ENCODE measurements at regions not wholly inside any gene's neighbourhood (a gene's known extent, or its start where the extent isn't known, plus 50 kb on each side); places are given as distances from the start of the nearest gene placed in this dataset.

DNA sequence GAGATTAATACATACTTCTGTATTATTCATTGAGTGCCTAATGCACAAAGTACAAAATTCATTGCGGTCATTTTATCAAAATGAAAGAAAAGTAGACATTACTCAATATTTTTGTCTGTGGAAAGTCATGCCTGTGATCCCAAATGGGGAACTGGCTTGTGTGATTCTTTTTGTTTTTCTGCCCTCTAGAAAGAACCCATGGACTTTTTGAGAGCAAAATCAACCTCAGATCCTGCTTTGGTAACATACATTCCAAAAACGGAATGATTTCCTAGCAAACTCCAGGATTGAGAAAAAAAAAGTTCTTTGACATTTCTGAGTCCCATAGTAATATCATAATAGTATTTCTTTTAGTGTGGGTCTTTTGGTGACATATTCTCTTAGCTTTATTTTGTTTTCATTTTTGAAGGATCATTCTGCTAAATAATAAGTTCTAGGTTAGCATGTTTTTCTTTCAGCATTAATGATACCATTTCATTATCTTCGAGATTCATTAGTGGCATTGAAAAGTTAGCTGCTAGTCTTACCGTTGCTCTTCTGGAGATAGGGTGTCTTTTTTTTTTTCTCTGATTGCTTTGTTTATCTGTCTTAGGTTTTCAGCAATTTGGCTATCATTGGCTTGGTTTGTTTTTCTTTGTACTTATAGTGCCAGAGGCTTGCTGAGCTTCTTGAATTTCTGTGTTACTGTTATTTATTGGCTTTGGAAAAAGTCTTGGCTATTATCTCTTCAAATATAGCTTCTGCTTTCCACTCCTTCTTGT is 102.4 kb upstream of the CSNK1A1L start:
- FAIRE-seq = no peak
- no peak for TF ChIP-seq ZNF184 (CRISPR knock-in tag; IDR thresholded peaks at IDR 0.05)
- no peak for TF ChIP-seq FIP1L1 (IDR thresholded peaks at IDR 0.05; ENCODE audit: low read depth, low read length, poor library complexity, severe bottlenecking)
- TF ChIP-seq, protein P1, sequence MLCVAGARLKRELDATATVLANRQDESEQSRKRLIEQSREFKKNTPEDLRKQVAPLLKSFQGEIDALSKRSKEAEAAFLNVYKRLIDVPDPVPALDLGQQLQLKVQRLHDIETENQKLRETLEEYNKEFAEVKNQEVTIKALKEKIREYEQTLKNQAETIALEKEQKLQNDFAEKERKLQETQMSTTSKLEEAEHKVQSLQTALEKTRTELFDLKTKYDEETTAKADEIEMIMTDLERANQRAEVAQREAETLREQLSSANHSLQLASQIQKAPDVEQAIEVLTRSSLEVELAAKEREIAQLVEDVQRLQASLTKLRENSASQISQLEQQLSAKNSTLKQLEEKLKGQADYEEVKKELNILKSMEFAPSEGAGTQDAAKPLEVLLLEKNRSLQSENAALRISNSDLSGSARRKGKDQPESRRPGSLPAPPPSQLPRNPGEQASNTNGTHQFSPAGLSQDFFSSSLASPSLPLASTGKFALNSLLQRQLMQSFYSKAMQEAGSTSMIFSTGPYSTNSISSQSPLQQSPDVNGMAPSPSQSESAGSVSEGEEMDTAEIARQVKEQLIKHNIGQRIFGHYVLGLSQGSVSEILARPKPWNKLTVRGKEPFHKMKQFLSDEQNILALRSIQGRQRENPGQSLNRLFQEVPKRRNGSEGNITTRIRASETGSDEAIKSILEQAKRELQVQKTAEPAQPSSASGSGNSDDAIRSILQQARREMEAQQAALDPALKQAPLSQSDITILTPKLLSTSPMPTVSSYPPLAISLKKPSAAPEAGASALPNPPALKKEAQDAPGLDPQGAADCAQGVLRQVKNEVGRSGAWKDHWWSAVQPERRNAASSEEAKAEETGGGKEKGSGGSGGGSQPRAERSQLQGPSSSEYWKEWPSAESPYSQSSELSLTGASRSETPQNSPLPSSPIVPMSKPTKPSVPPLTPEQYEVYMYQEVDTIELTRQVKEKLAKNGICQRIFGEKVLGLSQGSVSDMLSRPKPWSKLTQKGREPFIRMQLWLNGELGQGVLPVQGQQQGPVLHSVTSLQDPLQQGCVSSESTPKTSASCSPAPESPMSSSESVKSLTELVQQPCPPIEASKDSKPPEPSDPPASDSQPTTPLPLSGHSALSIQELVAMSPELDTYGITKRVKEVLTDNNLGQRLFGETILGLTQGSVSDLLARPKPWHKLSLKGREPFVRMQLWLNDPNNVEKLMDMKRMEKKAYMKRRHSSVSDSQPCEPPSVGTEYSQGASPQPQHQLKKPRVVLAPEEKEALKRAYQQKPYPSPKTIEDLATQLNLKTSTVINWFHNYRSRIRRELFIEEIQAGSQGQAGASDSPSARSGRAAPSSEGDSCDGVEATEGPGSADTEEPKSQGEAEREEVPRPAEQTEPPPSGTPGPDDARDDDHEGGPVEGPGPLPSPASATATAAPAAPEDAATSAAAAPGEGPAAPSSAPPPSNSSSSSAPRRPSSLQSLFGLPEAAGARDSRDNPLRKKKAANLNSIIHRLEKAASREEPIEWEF (CRISPR knock-in tag; IDR thresholded peaks at IDR 0.05) = no peak
- TF ChIP-seq NFE2L1 (tag; IDR thresholded peaks at IDR 0.05; ENCODE audit: borderline replicate concordance, low read depth) = no peak
- TF ChIP-seq SMARCA4 (IDR thresholded peaks at IDR 0.05) = no peak
- TF ChIP-seq HMG20B (CRISPR knock-in tag; IDR thresholded peaks at IDR 0.05) = no peak
- TF ChIP-seq EHMT2 (IDR thresholded peaks at IDR 0.05) = no peak
- no peak for TF ChIP-seq PHTF2 (CRISPR knock-in tag; IDR thresholded peaks at IDR 0.05)
- TF ChIP-seq, protein P2, sequence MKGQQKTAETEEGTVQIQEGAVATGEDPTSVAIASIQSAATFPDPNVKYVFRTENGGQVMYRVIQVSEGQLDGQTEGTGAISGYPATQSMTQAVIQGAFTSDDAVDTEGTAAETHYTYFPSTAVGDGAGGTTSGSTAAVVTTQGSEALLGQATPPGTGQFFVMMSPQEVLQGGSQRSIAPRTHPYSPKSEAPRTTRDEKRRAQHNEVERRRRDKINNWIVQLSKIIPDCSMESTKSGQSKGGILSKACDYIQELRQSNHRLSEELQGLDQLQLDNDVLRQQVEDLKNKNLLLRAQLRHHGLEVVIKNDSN (CRISPR knock-in tag; IDR thresholded peaks at IDR 0.05) = no peak
- no peak for TF ChIP-seq POLR2H (tag; IDR thresholded peaks at IDR 0.05; ENCODE audit: low read depth)
- no peak for TF ChIP-seq ZNF740 (CRISPR knock-in tag; IDR thresholded peaks at IDR 0.05)
- TF ChIP-seq ZNF740 (tag; IDR thresholded peaks at IDR 0.05) = no peak
- TF ChIP-seq, protein P3, sequence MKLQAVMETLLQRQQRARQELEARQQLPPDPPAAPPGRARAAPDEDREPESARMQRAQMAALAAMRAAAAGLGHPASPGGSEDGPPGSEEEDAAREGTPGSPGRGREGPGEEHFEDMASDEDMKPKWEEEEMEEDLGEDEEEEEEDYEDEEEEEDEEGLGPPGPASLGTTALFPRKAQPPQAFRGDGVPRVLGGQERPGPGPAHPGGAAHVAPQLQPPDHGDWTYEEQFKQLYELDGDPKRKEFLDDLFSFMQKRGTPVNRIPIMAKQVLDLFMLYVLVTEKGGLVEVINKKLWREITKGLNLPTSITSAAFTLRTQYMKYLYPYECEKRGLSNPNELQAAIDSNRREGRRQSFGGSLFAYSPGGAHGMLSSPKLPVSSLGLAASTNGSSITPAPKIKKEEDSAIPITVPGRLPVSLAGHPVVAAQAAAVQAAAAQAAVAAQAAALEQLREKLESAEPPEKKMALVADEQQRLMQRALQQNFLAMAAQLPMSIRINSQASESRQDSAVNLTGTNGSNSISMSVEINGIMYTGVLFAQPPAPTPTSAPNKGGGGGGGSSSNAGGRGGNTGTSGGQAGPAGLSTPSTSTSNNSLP (IDR thresholded peaks at IDR 0.05; ENCODE audit: borderline replicate concordance, low read depth, low read length) = no peak
- no peak for TF ChIP-seq CREB1 (IDR thresholded peaks at IDR 0.05)
- no peak for TF ChIP-seq CREB1 (CRISPR knock-in tag; IDR thresholded peaks at IDR 0.05)

More for the DNA sequence above, 102.4 kb upstream of the CSNK1A1L start:
- no TSS peak for BruUV-seq (replicated peaks)
- H3K27ac ChIP-seq (ENCODE audit: extremely low read depth, low read depth, low read length) = no peak overlapping the region
- H3K79me2 ChIP-seq (ENCODE audit: control insufficient read depth, insufficient read depth, low read length) = no peaks in the 10 kb centered on the region
- DNase-seq (ENCODE audit: extremely low read depth in 1 of 4, low spot score in 3 of 4) = no peak
- ATAC-seq = no peak
- H3K36me3 ChIP-seq (ENCODE audit: control insufficient read depth, insufficient read depth, low read length) = no peaks in the 10 kb centered on the region
- H3K4me1 ChIP-seq (replicated peaks in 1 of 2; ENCODE audit: control insufficient read depth in 2 of 2, insufficient read depth in 2 of 2, low read length in 2 of 2) = no peaks in the 10 kb centered on the region
- no peaks in the 10 kb centered on the region for H3K9me3 ChIP-seq (replicated peaks; ENCODE audit: control insufficient read depth, insufficient read depth, low read depth, low read length)
- intact Hi-C loops (cut with micrococcal nuclease) = no loop called here
- WGBS (ENCODE audit: insufficient coverage, low coverage, missing lambda C conversion rate) = 0% methylated on average over 4 of the region's 4 CpGs
- no peak overlapping the region for H3K4me2 ChIP-seq (ENCODE audit: insufficient read depth, low read length)
- no peak overlapping the region for H3K4me3 ChIP-seq
- ChIA-PET CTCF (ENCODE audit: low intra/inter-chr PET ratio) (no interaction called here), POLR2A (no interaction called here)
- no peaks in the 10 kb centered on the region for H3K27me3 ChIP-seq (ENCODE audit: control insufficient read depth in 2 of 2, insufficient read depth in 2 of 2, low read length in 2 of 2)
- no peaks in the 10 kb centered on the region for H4K20me1 ChIP-seq (replicated peaks; ENCODE audit: control insufficient read depth, insufficient read depth, low read length)
- in situ Hi-C loops (cut with MboI) = no loop called here
- no peak overlapping the region for H2AFZ ChIP-seq (ENCODE audit: low read depth, low read length)
- H3K9me1 ChIP-seq (ENCODE audit: control insufficient read depth, insufficient read depth, low read length) = no peaks in the 10 kb centered on the region
- H3K9ac ChIP-seq (ENCODE audit: insufficient read depth in 1 of 2, low read depth in 2 of 2, low read length in 2 of 2) = no peak overlapping the region
